GM18907 (cell line): ENCODE measurements at regions not wholly inside any gene's neighbourhood (a gene's known extent, or its start where the extent isn't known, plus 50 kb on each side); places are given as distances from the start of the nearest gene placed in this dataset.

Experiments used
- ATAC-seq: cut with Tn5 transposase; IDR thresholded peaks from one replicate; pipeline ENCODE4 v1.9.1; 2021; ENCODE audit warnings: mild to moderate bottlenecking, moderate library complexity; ENCODE audit not compliant: unreplicated experiment

GRCh38 chr7:124432009-124432578 lies 333.5 kb downstream of the GPR37 start:
- no peak for ATAC-seq

- no peak for ATAC-seq
These were observed 335.7 kb downstream of the GPR37 start for GRCh38 chr7:124429923-124430322.

- no peak for ATAC-seq
These were observed 336.8 kb downstream of the GPR37 start for GRCh38 chr7:124428781-124429180.

- no peak for ATAC-seq
These were observed 339.0 kb downstream of the GPR37 start for GRCh38 chr7:124426621-124427020.

GRCh38 chr7:124423863-124424262 lies 341.7 kb downstream of the GPR37 start:
- no peak for ATAC-seq

GRCh38 chr7:124422081-124422480 lies 343.5 kb downstream of the GPR37 start:
- no peak for ATAC-seq

- no peak for ATAC-seq
These were observed 345.2 kb downstream of the GPR37 start for GRCh38 chr7:124420367-124420766.

GRCh38 chr7:124413029-124413428 lies 352.6 kb downstream of the GPR37 start:
- ATAC-seq: no peak

- no peak for ATAC-seq
These were observed 353.1 kb downstream of the GPR37 start for GRCh38 chr7:124412531-124412930.

- no peak for ATAC-seq
These were observed 353.8 kb downstream of the GPR37 start for GRCh38 chr7:124411796-124412195.

- ATAC-seq: no peak
These were observed 362.0 kb downstream of the GPR37 start for GRCh38 chr7:124403587-124403986.

- no peak for ATAC-seq
These were observed 362.5 kb downstream of the GPR37 start for GRCh38 chr7:124403112-124403511.

GRCh38 chr7:124399941-124400340 lies 365.7 kb downstream of the GPR37 start:
- ATAC-seq: peak; percentile 68

GRCh38 chr7:124398937-124399552 lies 366.2 kb upstream of the TMEM229A start:
- ATAC-seq: no peak

GRCh38 chr7:124397134-124397533 lies 364.3 kb upstream of the TMEM229A start:
- ATAC-seq: no peak

GRCh38 chr7:124390301-124390700 lies 357.4 kb upstream of the TMEM229A start:
- no peak for ATAC-seq

- ATAC-seq: no peak
These were observed 355.9 kb upstream of the TMEM229A start for GRCh38 chr7:124388751-124389150.

- ATAC-seq: no peak
These were observed 354.2 kb upstream of the TMEM229A start for GRCh38 chr7:124387056-124387455.

- ATAC-seq: no peak
These were observed 346.4 kb upstream of the TMEM229A start for GRCh38 chr7:124379296-124379695.

- ATAC-seq: no peak
These were observed 343.2 kb upstream of the TMEM229A start for GRCh38 chr7:124376111-124376510.

- ATAC-seq: no peak
These were observed 342.5 kb upstream of the TMEM229A start for GRCh38 chr7:124375391-124375790.

GRCh38 chr7:124369310-124369709 lies 336.4 kb upstream of the TMEM229A start:
- no peak for ATAC-seq

- ATAC-seq: no peak
These were observed 333.3 kb upstream of the TMEM229A start for GRCh38 chr7:124366118-124366517.
